Right ventricle myocardium superior (tissue), 1 donor: ENCODE measurements at regions not wholly inside any gene's neighbourhood (a gene's known extent, or its start where the extent isn't known, plus 50 kb on each side); places are given as distances from the start of the nearest gene placed in this dataset.
"Not testable (repeated sequence)": the region's sequence is repeated elsewhere in the genome, so short reads cannot be mapped to it uniquely, and the experiment has no call there.

Source experiments
- ATAC-seq: fragments of 200-7000 bp; cut with Tn5 transposase; one replicate; pipeline ENCODE4 v1.9.1; 2020; ENCODE audit warnings: mild to moderate bottlenecking; ENCODE audit not compliant: poor library complexity
- DNase-seq: peaks from one replicate; pipeline ENCODE4 v3.0.0-alpha.2; 2020
- intact Hi-C: fragments of 100-400 bp; cut with DNase I; formaldehyde crosslinking; loops from one replicate; pipeline ENCODE4 v1.11.2; 2022
- donor health status: DM: no; HTN: yes; CAD: no; lungs with severe emphysema.

DNA sequence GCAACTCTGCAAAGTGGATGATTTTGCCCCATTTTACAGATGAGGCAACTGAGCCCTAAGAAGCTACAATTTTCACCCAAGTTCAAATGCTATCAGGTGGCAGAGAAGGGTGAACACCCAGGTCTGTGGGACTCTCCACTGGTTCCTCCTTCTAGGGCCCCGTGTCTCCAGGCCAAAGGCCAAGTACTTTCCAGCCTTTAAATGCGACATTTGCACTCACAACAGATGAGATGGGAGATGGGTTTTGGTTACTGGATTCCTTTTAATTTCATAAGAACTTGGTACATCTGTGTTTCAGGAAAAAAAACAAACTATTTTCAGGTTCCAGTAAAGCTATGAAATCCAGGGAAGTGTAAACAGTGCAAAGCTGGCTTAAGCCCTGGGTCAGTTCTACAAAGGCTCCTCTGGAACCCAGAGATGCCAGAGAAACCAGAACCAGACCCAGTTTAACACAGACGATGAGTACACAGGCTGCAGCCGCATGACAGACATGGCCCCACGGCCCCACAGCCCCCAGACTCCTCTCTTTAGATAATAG lies 361.7 kb downstream of the ANAPC1 start:
- intact Hi-C loops: no loop called here
- DNase-seq: no peak

DNA sequence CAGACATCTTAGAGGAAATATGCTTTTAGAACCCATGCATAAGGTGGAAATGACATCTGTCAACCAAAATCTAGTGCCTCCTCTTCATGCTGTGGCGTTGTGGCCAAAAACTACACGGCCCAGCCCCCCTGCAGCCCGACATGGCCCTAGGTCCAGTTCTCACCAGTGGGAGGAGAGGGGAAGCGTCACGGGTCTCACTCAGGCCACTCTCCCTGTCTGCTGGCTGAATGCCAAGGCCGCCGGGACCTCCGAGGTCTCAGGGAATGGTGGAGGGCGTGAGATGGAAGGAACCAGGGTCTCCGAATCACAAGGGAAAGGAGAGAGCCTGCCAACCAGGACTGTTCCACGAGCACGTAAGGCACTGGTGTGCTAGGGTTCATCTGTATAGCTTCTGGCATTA lies 361.0 kb downstream of the ANAPC1 start:
- intact Hi-C loops: no loop called here
- DNase-seq (peak; percentile 57), ATAC-seq (peak; percentile 38)

More for the DNA sequence above, 361.7 kb downstream of the ANAPC1 start:
- peak; percentile 46 for ATAC-seq

DNA sequence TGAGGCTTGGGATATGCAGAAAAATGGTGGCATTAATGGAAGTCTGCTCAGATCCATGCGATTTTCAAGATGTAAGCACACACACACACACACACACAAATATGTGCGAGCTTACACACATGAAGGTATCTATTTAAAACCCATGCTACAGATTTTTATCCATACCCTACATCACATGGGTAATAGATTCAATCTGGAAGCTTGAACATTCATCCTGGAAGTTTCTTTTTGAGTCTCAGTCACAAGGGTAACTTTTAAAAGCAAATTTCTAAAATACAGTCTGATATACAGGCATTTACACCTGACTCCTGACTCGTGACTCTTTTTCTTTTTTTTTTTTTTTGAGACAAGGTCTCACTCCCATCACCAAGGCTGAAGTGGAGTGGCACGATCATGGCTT lies 359.0 kb downstream of the ANAPC1 start:
- intact Hi-C loops, DNase-seq, ATAC-seq: not testable (repeated sequence)

DNA sequence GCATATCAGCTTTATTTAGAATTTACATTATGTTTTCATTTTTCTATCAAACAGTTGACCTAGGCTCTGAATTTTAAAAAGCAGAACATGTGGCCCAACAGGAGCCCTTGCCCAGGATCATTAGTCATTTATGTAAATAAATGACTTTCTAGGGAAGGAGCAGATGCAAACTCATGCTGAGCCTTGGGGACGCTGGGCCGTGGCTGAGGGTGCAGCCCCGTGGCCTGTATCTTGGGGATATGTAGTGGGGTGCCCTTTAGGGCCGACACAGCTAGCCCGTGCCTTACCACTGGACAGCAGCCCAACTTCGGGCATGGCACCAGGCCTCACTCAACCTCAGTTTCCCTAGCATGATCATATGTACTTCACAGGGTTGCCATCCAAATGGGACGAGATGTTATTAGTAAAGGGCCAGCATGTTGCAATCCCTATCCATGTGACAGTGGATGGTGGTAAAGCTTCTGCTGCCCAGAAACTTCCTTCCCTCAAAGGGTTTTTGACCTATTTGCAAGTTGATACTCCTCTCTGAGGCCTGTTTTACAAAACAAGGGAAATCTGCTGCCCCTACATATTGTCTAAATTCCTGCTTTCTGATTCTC lies 357.9 kb downstream of the ANAPC1 start:
- intact Hi-C loops, ATAC-seq: not testable (repeated sequence)

DNA sequence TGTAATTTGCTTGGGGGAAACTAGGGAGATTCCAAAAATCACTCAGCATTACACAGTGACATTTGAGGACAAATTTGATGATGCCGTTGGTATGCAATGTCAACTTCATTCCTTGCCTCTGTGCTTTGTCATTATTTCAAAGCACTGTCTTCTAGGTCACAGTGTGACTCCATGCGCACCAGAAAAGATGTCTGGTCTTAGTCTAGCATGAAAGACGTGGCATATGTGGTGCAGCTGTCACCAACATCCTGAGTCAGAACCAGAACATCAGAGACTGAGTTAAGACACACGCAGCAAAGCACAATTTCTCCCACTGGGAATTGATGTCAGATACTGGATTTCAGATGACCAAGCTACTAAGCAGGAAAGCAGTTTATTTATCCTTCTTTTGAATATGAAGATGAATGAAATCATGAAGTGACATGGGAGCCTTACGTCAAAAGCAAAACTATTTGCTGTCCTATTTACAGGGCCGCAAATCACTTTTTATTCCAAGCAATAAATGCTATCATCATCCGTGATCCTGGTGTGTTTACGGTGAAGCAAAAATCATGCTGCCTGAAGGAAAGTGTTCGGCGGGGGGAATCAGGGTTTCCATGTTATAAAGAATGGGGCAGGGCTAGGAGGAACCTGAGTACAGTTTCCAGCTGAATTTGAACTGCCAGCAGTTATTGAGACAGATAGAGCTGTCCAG lies 356.1 kb downstream of the ANAPC1 start:
- not testable (repeated sequence) for ATAC-seq

More for the DNA sequence above, 357.9 kb downstream of the ANAPC1 start:
- not testable (repeated sequence) for DNase-seq

DNA sequence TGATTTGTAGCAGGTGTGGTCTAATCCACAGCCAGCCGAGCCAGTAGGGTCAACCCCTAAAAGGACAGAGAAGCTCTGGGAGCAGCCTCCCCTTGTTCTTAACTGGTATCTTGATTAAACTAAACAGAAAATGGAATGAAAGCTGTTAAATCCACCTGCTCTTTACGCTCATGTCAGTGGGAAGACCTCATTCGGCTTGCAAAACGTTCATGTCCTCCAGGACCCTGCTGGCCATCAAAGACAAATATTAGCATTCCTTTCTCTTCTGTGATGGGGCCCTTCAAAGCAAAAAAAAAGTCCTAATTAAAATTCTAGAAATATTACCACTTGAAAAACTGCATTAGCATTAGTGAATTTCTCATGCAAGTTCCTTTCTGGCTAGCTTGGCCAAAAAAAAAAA lies 355.0 kb downstream of the ANAPC1 start:
- DNase-seq, intact Hi-C loops, ATAC-seq: not testable (repeated sequence)

More for the DNA sequence above, 356.1 kb downstream of the ANAPC1 start:
- DNase-seq, intact Hi-C loops: not testable (repeated sequence)

DNA sequence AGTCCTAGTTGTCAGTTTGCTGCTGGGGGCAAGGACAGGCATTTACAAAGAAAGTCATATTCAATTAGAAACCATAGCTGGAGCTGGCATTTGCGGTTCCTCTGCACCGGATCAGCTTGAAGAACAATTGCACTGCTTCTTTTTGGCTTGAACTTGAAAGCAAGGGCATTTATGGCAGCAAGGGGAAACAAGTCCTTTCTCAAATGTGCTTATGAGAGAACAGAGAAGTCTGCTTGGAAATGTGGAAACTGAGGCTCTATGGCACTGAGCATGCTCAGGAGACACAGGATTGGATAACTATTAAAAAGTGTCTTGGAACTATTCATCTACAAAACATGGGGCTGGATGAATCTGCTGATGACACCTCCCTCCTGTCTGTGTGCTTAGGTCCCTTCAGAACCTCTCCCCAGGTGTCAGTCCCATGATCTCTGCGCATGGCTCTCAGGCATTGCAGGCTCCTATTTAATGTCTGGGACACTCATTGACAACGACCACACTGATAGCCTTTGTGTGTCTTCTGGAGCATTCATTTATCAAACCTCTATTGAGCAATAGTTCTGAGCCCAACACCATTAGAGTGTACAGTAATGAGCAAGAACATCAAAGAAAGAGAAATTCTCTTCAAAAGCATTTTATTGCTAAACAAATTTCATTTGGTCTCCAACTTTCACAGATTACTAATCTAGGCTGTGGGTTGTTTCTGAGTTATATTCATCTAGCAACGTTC lies 353.6 kb downstream of the ANAPC1 start:
- ATAC-seq, DNase-seq, intact Hi-C loops: not testable (repeated sequence)

DNA sequence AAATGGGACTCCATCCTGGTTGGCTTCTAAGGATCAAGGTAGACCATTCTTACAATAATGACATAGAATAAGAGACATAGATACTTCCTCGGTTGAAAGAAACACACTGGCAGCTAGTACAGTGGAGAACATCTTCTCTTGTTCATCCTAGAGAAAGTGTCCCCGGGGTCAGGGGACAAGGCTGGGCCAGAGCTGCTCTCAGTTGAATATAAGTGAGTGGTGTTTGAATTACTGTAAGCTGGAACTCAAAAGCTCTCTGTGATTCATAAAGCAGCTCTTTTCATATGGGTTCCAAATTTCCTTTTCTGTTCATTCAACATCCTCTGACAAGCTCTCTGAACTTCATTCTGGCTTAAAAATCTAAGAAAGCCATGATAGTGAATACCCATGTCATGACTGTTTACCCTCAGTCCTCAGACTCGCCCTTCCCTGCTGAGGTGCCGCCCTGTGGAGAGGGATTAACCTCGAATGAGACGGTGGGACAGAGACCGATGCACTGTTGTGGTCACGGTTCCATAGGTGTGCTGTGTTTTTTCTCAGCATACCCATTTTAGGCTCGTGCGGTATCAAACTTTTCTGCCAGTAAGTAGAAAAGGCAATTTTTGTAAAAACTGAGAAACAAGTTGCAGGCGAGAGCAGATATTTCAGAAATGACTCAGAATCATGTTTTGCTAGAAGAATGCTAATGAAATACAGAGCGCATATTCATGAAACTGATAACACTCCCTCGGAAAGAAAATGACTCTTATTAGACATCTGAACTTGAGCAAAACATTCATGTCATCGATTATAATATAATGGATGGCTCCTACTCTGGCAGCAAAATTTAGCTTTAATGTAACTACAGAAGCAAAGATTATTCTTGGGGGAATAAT lies 351.1 kb downstream of the ANAPC1 start:
- intact Hi-C loops, DNase-seq: not testable (repeated sequence)
- peak; percentile 19 for ATAC-seq

DNA sequence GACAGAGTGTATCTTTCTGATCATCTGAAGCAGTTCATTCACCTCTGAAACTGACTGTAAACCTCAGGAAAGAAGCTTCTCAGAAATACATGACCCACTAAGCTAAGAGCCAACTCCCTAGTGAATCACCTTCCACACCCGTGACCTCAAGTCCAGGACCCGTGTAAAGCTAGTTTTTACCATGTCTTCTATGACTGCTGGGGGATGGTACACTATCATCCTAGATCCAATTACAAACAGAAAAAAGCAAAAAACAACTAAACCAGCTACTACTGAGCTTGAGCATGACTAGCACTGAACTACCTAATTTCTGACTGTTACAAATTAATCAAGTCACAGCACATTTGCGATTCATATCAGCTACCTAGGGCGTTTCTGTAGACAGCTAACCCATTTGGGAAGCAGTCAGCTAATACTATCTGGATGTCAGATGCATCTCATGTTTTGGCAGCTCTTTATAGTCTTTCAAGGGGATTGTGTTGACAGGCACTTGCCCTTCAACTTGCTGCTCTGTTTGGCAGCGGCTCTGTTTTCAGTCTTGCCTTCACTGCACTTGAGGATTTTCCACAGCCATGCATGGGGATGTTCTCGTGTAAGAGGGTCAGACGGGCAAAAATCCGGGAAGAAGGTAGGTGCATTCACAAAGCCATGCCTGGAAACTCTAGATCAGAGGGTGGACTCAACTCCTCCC lies 350.3 kb downstream of the ANAPC1 start:
- intact Hi-C loops, DNase-seq: not testable (repeated sequence)
- peak; percentile 82 for ATAC-seq

DNA sequence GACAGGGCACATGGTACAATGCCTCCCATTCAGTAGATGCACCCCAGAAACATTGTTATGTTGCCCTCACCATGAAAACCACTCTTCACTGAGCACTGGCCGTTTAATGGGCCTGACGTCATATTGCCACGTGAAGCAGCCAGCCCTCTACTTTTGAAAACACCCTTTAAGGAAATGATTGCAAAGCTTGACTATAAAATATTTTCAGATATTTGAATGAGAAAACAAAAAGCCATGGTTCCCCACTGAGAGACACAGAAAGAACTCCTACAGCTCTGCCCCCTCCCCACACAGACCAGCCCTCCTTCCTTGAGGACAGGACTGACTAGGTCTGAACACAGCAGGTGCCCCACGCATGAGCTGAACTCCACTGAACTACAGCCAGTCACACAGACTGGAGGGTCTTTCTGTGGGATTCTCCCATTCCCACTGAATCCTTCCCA lies 349.1 kb downstream of the ANAPC1 start:
- intact Hi-C loops: no loop called here
- DNase-seq (no peak), ATAC-seq (no peak)

DNA sequence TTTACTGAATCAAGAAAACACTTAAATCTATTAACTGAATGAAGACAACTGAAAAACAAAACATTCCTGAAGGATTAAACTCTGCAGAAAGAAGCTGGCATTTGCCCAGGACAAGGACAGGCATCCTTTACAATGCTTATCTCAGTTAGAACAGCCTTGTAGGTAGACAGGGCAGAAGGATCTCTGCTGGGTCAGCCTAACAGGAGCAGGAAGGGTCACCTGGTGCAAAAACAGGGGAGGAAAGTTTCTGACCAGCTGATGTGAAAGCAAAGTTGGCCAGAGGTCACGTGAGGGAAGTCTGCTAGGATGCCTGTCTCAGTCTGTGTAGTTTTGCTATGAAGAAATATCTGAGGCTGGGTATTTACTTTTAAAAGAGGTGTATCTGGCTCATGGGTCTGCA lies 348.6 kb downstream of the ANAPC1 start:
- intact Hi-C loops: no loop called here
- no peak for DNase-seq
- ATAC-seq: no peak

DNA sequence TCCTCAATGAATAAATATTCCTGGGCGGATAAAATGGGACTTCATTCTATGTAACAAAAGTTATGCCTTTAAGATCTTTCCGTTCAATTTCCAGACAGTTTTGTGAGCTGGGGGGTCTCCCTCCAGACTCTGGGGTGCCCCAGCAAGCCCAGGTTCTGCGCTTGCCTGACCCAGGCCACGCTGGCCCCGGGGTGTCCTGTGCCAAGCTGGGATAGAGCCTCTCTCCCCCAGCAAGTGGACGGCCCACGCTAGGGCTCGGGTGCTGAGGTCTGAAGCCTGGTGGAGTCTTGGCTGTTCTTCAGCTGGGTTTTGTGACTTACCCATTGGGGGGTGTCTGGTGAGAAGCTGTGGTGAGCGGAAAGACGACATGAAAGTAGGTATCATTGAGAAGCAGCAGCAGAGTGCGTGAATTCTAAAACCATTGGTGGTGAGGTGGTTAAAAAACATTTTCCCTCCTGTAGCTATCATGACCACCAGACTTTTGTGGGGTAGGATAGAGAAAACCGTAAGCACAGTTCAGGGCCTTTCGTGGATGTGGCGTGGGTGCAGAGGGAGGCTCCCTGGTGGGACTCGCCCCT lies 346.8 kb downstream of the ANAPC1 start:
- DNase-seq: no peak
- ATAC-seq: no peak
- intact Hi-C loops: no loop called here

DNA sequence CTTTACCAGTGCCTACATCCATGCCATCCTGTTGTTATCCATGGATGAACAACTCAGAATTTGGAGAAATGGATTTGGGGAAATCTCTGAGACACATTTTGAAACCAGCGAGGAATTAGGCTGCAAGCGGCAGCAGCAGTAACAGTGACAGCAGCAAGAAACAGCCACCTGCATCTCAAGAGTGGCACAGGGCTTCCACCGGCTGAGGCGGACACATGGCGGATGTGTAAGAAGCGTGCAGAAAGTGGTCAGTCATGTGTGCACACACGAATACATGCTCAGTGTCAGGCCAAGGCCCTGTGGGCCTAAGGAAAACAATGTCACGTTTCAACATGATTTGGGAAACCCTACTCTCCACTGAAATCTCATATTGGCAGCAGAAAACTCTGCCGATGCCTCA lies 344.0 kb downstream of the ANAPC1 start:
- ATAC-seq, DNase-seq, intact Hi-C loops: not testable (repeated sequence)

DNA sequence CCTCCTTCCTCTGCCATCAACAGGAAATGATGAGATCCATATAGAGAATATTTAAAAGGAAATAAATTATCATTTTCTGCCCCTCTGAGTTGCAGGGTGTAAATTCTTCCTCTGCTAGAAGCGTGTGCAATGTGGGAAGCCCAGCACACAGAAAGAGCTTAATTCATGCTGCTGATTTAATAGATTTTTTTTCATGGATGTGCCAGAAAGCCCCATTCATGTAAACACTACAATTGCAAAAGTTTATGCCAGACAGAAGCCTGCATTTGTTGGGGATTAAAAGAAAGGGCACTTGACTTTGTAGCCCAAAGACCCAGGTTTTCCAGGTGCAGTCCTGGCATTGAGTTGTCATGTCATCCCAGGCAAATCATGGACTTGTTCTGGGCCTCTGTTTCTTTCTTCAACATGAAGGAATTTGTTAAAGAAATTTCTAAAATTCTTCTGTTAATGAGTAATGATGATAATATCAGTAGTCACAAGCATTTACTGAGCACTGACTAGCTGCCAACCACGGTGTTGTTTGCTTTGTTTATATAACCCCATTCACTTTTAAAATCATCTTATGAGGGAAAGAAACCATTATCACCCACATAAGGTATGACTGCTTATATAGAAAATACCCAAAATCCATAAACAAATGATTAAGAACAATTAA lies 341.7 kb downstream of the ANAPC1 start:
- intact Hi-C loops, DNase-seq, ATAC-seq: not testable (repeated sequence)

DNA sequence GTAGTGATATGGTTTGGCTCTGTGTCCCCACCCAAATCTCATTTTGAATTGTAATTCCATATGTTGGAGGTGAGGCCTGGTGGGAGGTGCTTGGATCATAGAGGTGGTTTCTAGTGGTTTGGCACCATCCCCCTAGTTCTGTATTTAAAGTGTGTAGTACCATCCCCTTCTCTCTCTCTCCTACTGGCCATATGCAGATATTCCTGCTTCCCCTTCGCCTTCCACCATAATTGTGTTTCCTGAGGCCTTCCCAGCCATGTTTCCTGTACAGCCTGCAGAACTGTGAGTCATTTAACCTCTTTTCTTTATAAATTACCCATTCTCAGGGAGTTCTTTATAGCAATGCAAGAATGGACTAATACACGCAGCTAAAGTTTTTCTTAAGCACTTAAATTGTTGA lies 340.0 kb downstream of the ANAPC1 start:
- intact Hi-C loops: not testable (repeated sequence)

DNA sequence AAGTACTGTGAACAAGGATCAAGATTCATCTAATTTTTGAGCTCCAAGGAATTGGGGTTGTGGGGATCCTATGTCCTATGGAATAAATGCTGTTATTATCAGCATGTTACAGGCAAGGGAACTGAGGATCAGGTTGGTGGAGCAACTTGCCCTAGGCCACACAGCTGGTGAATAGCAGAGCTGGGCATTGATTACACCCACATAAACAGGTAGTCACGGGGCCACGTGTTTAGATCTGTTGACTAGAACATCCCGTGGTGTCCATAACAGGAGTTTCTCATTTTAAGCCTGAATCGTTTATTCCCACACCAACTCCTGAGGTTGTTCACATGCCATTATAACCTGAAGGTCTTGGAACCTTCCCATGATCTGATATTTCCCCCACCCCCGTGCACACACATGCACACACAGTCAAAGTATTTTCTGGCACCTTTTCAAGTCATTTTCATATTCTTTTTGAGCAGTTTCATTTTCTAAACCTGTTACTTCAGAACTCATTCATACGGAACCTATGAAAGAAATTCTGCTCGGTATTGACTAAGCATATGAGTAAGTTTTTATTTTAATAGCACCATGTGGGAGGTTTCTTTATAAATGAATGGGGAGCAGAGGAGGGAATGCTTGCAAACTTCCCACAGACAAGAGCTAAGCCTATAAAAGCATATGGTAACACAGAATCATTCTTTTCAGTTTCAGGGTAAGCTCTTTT lies 338.1 kb downstream of the ANAPC1 start:
- intact Hi-C loops, DNase-seq, ATAC-seq: not testable (repeated sequence)

More for the DNA sequence above, 340.0 kb downstream of the ANAPC1 start:
- DNase-seq, ATAC-seq: not testable (repeated sequence)
